ENCODE measurements at regions not wholly inside any gene's neighbourhood (a gene's known extent, or its start where the extent isn't known, plus 50 kb on each side); places are given as distances from the start of the nearest gene placed in this dataset.

GRCh38 chr13:105201351-105201750, 1334.1 kb downstream of the EFNB2 start:
- no peak for TF ChIP-seq EZH2phosphoT487 (IDR thresholded peaks at IDR 0.05; ENCODE audit: borderline replicate concordance, low read length)
- TF ChIP-seq, protein P1, sequence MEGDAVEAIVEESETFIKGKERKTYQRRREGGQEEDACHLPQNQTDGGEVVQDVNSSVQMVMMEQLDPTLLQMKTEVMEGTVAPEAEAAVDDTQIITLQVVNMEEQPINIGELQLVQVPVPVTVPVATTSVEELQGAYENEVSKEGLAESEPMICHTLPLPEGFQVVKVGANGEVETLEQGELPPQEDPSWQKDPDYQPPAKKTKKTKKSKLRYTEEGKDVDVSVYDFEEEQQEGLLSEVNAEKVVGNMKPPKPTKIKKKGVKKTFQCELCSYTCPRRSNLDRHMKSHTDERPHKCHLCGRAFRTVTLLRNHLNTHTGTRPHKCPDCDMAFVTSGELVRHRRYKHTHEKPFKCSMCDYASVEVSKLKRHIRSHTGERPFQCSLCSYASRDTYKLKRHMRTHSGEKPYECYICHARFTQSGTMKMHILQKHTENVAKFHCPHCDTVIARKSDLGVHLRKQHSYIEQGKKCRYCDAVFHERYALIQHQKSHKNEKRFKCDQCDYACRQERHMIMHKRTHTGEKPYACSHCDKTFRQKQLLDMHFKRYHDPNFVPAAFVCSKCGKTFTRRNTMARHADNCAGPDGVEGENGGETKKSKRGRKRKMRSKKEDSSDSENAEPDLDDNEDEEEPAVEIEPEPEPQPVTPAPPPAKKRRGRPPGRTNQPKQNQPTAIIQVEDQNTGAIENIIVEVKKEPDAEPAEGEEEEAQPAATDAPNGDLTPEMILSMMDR (conservative IDR thresholded peaks at IDR 0.05; ENCODE audit: low read depth, low read length), result no peak
- TF ChIP-seq EZH2 (IDR thresholded peaks at IDR 0.05; ENCODE audit: low read length, unreplicated experiment), result no peak
